Muscle of arm (tissue), 1 donor: ENCODE measurements at regions not wholly inside any gene's neighbourhood (a gene's known extent, or its start where the extent isn't known, plus 50 kb on each side); places are given as distances from the start of the nearest gene placed in this dataset.

Experiments used
- DNase-seq: peaks from one replicate; pipeline ENCODE4 v3.0.0-alpha.2; 2013

- DNase-seq: no peak
Observed at GRCh38 chr13:72368031-72368430, 359.4 kb downstream of the MZT1 start.

- no peak for DNase-seq
Observed at GRCh38 chr13:72346716-72347115, 380.7 kb downstream of the MZT1 start.

DNA sequence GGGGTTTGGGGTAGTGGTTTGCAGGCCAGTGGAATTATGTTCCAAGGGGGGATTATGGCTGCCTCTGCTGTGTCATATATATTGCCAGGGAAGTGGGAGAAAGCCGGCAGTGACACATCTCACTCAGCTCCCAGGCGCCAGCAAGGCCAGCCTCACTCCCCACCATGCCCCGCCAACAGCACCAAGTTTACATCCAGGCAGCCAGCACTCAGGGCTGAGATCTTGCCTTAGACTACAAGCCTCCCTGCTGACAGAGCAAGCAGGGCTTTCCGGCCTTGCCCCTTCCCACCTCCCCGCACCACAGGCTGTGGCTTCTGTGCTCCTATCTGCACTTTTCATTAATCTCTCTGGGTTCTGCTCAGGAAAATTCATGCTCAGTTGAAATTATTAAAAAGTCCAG, 385.1 kb downstream of the MZT1 start:
- no peak for DNase-seq

GRCh38 chr13:72341904-72342303, 385.5 kb downstream of the MZT1 start:
- DNase-seq: no peak

- DNase-seq: no peak
Observed at GRCh38 chr13:72317346-72318109, 409.9 kb downstream of the MZT1 start.

DNA sequence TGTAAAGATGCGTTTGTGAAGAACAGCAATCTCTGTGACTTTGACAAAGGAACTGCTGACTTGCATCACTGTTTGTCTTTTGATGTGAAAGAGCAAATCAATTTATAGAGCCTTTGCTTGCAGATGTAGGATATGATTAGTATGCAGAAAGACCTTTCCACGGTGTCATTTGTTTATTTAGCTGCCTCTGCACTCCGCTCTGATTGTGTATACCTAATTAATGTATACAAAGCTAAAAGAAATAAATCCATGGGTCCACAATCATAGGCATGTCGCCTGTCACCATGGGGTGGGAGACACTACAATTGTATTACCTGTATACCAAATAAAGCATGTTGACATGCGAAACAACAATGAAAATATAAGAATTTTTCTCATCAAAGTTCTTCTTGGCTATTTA, 410.7 kb downstream of the MZT1 start:
- no peak for DNase-seq

DNA sequence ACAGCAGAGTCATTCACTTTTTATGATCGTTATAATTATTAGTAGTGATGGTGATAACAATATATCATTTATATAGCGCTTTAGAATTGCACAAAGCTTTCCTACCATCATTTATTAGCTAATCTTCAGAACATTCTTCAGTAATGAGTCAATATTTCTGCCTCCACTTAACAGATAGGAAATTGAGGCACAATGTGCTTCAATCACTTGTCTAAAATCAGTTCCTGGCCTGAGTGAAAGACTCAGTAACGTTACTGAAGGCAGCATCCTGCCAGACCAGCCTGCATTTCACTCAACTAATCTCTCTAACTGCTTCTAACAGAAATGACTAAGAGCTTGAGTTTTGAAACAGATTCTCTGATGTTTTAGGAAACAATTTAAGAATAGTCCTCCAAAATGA, 412.1 kb downstream of the MZT1 start:
- no peak for DNase-seq

DNA sequence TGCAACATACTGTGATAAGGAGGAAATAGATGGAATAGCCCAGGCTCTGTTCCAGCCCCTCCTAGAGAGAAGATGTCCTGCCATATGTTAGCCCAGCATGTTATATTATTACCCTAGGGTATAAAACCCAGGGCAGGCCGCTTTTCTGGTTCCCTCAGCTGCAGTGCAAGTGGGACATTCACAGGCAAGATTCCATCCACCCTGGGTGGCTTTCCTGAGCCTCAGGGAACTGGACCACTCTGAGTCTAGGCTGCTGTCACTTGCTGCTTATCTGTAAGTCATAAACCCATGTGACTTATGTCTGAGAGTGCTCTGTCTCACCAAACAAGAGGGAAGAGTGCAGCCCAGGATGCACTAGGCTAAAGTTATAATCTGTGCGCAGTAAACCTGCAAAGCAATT, 413.2 kb downstream of the MZT1 start:
- no peak for DNase-seq

DNA sequence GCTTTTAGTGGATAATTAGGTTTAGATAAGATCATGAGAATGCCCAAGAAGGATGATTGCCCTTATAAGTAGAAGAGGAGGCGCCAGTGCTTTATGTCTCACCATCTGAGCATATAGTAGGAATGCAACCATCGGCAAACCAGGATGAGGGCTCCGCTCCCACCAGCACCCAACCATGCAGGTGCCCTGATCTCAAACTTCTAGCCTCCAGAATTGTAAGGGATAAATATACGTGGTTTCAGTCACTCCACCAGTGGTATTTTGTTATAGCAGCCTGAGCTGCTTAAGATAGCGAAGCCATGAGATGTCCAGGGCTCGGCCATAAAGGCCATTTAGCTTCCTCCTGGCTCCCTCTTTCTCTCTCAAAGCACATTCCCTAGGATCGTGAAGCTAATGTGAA, 413.9 kb downstream of the MZT1 start:
- no peak for DNase-seq

- no peak for DNase-seq
Observed at GRCh38 chr13:72303941-72304746, 423.3 kb downstream of the MZT1 start.

DNA sequence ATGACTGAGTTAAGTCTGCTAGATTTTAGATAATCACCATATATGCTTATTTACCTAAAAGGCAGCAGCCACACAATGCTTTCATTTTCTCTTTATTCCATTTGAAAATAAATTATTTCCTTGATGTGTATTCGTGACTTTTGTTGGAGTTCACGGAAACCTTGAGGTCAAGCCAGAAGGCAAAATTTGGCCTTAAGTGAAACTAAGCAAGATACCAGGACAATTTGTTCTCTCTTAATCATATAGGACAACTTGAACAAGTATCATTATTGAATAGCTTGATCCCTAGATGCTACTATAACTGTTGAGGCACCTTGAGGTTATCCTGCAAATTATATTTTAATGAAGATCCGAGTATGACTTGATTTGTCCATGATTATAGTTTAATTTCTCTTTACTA, 429.2 kb upstream of the DACH1 start:
- DNase-seq: no peak

GRCh38 chr13:72295153-72295552, 428.1 kb upstream of the DACH1 start:
- peak; percentile 8 for DNase-seq

- no peak for DNase-seq
Observed at GRCh38 chr13:72293206-72293605, 426.2 kb upstream of the DACH1 start.

- no peak for DNase-seq
Observed at GRCh38 chr13:72290962-72291681, 424.1 kb upstream of the DACH1 start.

GRCh38 chr13:72286421-72286820, 419.4 kb upstream of the DACH1 start:
- DNase-seq: no peak

GRCh38 chr13:72284791-72285190, 417.8 kb upstream of the DACH1 start:
- no peak for DNase-seq

DNA sequence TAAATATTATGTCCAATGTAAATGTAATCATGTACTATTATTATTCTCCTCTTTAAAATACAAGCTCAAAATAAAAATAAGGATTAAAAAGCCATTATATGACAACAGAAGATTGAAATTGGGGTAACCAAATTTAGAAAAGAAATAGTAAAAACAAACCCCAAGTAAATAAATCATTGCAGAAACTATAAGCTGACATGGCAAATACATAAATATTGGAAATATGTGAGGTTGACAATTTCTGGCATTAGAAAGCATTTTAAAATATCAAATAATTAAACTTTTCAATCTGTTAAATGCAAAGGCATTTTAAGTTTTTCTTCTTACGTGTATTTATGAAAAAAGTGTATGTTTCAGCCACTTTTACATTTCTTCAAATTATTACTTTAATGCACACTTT, 394.7 kb upstream of the DACH1 start:
- no peak for DNase-seq

DNA sequence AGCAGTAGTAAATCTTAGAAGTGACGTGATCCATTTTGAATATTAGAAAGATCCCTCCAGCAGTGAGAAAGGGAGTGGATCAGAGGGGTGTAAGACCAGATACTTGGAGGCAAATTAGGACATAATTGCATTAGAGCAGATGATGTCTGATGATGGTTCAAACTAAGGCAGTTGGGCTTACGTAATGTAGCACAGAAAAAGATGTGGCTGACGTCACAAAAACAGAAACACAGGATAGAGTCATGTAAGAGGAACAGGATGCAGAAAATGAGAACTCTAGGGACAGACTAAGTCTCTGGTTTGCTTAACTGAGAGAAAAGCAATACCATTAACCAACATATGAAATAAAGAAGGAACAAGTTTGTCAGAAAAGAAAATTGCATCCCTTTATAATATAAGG, 392.5 kb upstream of the DACH1 start:
- no peak for DNase-seq

DNA sequence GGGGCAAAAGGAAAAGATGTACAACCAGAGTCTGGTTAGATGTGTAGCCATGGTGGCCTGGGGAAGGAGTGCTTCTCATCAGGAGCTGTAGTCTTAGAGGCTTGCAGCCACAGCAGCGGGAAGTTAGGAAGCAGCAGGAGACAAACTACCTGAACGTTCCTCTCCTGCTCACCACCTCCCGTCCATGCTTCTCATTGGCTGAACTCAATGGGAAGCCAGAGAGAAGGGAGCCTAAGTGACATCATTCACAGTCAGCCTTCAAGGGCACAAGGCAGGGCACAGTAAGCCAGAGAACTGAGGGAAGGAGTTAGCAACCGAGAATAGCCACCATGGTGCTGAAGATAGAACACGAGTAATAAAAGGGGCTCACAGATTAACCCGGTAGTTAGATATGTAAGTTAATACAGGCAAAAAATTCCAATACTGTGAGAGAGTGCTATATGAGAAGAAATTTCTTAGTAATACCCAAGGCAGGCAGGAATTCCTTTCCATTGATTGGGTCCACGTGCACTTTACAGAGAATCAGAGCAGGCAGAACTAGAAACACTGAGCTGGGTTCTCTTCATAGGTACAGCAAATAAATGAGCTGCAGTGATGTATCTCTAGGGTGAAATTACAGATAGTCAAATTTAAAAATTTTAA, 391.5 kb upstream of the DACH1 start:
- no peak for DNase-seq

- peak; percentile 9 for DNase-seq
Observed at GRCh38 chr13:72255908-72256307, 388.9 kb upstream of the DACH1 start.

DNA sequence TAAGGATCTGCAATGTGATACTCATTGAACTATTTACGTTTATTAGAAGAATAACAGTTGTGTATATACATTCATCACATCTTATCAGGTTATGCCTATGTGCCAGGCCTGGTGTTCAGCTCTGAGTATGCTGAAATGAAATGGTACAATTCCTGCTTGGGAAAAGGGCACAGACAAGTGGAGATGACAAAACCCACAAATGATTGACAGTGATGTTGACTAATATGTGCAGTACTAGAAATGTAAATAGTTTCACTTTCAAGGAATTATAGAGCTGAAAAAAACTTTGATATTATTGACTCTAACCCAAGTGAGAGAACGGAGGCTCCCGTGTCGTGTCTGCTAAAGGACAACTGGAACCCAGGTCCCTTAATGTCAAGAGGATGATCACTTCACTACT, 386.8 kb upstream of the DACH1 start:
- no peak for DNase-seq

DNA sequence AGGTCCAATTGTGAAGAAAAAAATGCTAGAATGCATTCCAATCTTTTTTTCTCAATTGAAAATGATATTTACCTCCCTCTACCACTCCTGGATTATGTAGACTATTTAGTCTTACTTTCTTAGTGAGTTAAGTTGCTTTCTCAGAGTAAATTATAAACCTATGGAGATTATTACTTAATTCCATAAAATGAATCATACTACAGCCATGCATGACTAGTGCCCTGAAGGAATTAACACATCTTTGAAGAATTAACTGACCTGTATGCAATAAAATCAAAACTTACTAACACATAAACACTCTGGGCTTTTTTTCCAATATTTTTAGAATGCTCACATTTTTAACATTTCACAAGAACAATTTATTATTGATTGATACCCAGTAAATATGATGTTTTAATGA, 379.4 kb upstream of the DACH1 start:
- DNase-seq: no peak
